ENCODE measurements at regions not wholly inside any gene's neighbourhood (a gene's known extent, or its start where the extent isn't known, plus 50 kb on each side); places are given as distances from the start of the nearest gene placed in this dataset.

DNA sequence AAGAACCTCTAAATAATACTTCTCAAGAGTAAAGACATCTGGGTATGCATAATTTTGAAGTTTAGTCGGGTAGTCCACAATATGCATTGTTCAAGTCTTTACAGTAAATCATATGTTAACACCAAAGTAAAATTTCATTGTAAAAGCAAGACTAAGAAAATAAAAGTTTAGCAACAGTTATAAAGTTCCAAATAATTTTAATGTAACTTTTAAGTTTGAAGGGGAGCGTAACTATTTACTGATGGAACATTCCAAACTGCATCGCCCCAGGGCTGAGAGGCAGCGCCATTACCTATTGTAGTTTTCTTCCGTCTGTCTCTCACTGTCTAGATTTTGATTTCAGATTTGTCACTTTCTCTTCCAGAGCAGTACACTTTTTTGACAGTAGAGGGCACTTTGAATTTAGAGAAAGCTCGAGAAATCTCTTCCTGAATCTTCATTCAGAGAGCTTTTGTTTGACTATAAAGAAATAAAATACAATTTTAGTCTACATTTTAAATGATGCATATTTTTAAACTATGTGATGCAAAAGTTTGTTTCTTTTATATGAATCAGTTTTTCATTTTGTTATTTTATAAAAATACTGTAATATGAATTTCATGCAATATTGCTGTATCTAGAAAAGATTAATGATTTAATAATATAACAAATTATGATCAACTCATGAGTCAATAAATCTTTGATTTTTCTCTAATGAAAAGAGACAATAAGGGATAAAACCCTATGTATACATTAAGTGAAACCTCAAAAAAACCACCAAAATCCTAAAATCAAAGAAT, 389.8 kb downstream of the FIGN start:
- in situ Hi-C loops (cut with HindIII; ENCODE audit: low pct_unique_long_range_greater_than_20kb, low sequenced_read_pairs): no loop called here
- peak; percentile 85 for DNase-seq (ENCODE audit: low read depth, low spot score)

DNA sequence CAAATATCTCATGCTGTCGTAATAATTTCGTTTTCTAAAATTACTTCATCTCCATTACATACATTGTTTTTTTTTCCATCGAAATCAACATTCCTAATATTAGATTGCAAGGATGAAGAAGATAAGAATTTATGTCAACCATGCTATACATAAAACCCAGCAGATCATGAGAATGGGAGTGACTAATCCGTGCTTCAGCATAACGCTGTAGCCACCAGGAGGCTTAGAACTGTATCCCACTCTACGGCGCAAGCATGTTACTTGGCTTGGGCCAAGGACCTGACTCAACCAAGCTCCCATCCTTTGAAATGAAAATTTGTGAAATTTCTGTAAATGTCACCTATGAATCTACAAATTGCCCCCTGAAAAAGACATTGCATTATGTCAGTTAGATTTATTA, 392.5 kb downstream of the FIGN start:
- in situ Hi-C loops (cut with HindIII; ENCODE audit: low pct_unique_long_range_greater_than_20kb, low sequenced_read_pairs): no loop called here
- no peak for DNase-seq (ENCODE audit: low read depth, low spot score)

DNA sequence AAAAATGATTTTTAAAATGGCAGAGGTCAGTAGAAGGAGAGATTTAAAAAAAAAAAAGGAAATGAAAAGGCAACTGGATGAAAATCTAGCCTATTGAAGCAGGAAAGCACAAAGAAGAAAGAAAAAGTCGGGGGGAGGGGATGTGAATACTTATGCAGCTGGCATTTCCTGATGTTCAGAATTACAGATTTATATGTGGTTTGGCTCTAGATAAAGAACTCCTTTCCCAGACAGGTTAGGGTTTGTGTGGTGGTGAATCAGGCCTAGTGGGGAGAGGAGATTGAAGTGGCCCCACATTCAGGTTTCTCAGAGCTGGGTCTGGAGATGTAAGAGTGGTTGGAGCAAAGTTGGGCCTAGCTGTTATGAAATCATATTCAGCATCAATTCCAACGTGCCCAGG, 394.4 kb downstream of the FIGN start:
- DNase-seq (ENCODE audit: low read depth, low spot score): no peak
- in situ Hi-C loops (cut with HindIII; ENCODE audit: low pct_unique_long_range_greater_than_20kb, low sequenced_read_pairs): no loop called here

DNA sequence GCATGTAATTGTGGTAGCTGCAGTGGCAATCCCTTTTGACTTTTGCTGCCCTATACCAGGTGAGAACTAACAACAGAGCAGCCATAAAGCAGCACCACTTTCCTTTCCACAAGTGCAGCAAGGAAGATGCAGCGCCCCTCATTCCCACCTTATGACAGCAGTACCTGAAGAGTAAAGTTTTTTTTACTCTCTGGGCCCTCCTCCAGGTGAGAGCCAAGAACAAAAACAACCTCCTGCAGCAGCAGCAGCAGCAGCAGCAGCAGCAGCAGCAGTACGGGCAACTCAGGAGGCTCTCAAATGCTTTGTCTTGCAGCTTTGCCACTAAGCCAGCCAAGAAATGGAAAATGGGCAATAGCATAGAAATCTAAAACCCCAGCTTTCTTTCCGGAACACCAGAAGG, 397.5 kb downstream of the FIGN start:
- in situ Hi-C loops (cut with HindIII; ENCODE audit: low pct_unique_long_range_greater_than_20kb, low sequenced_read_pairs): no loop called here
- no peak for DNase-seq (ENCODE audit: low read depth, low spot score)

DNA sequence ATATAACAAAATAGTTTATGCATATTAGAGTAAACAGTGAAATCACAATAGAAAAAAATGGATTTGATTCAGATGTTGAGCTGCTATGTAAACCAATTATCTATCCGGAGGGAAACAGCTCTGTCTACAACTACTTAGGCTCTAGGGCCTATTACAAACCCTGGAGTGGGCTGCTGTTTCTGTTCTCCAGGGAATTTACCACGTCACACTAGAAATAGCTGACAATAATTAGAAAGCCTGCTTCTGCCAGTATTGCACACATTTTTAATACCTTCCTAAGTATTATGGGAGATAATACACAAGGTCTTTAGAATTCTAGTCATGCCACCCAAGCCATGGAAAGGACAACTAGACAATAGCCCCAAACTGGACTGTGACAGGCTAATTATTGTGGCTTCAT, 411.1 kb downstream of the FIGN start:
- in situ Hi-C loops (cut with HindIII; ENCODE audit: low pct_unique_long_range_greater_than_20kb, low sequenced_read_pairs): no loop called here

DNA sequence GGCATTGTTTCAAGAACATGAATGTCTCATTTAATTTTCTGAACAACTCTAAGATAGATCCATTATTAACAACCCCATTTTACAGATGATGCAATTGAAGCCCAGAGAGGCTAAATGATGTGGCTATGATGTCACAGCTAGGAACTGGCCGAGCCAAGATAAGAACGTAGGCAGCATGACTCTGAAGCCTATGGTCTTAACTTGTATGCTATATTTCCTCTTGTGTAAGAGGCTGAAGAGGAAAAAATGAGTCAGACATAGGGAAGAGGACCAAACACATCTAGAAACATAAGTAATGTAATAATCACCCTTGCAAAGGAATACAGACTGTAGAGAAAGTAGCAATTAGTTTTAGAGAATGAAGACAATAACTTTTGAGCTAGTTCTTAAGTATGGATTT, 416.8 kb downstream of the FIGN start:
- no peak for DNase-seq (ENCODE audit: low read depth, low spot score)
- in situ Hi-C loops (cut with HindIII; ENCODE audit: low pct_unique_long_range_greater_than_20kb, low sequenced_read_pairs): no loop called here

More for the DNA sequence above, 411.1 kb downstream of the FIGN start:
- no peak for DNase-seq (ENCODE audit: low read depth, low spot score)

DNA sequence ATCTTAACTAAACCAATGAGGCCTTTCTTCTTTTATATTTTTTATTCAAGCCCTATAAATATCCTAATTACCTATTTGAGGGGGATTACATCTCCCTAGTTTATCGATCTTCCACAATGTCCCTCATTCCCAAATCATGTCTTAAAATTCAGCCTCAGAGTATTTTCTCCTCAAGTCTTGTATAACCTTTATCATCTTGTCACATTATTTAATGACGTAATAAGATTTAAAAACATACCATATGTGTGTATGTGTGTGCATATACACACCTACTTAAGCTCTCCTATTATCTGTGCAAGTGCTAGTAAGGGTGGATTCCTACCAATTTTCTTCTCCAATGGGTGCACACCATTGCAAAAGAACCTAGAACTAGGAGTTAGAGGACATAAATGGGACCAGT, 421.1 kb downstream of the FIGN start:
- in situ Hi-C loops (cut with HindIII; ENCODE audit: low pct_unique_long_range_greater_than_20kb, low sequenced_read_pairs): no loop called here
- DNase-seq (ENCODE audit: low read depth, low spot score): no peak

DNA sequence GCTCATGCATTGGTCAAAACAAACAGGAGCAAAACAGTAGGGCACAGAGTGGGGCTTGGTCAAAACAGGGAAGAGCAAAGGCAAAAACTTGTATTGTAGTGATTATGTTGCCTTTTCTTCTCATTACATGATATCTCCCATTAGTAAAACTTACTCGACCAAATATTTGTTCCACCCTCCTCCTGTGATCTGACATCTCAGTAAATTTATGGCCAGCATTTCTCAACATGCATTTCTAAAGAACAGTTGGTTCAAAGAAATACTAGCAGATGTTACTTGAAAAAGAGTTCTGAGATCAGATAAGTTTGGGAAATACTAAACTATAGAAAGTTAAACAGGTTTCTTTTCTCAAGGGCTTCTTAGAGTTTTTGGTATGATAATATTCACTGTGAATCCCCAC, 423.1 kb downstream of the FIGN start:
- in situ Hi-C loops (cut with HindIII; ENCODE audit: low pct_unique_long_range_greater_than_20kb, low sequenced_read_pairs): no loop called here
- no peak for DNase-seq (ENCODE audit: low read depth, low spot score)

DNA sequence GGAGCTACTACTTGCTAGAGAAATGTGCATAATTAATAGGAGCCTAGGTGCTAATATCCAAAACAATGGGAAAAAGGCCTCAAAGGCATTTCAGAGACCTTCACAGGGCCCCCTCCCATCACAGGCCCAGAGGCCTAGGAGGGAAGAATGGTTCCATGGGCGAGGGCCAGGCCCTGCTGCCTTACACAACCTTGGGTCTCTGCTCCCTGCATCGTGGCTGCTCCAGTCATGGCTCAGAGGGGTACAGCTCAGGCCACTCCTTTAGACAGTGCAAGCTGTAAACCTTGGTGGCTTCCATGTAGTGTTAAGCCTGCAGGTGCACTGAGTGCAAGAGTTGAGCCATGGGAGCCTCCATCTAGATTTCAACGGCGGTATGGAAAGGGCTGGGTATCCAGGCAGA, 429.2 kb downstream of the FIGN start:
- in situ Hi-C loops (cut with HindIII; ENCODE audit: low pct_unique_long_range_greater_than_20kb, low sequenced_read_pairs): no loop called here
- DNase-seq (ENCODE audit: low read depth, low spot score): no peak

DNA sequence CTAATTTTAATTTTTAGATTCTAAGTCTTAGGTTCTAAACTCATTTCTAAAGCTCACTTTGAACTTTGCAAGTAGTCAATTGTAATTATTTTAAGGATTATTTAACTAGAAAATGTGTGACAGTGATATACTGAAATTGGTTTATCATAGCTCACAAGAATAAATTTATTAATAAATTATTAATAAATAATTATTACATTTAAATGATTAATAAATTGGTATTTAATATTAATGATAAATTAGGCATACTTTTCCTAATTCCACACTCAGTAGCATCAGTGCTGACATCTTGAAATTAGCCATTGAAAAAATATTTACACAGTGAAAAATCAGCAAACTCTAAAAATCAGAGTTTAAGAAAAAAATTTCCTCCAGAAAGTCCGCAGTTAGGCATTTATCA, 433.7 kb downstream of the FIGN start:
- no peak for DNase-seq (ENCODE audit: low read depth, low spot score)
- in situ Hi-C loops (cut with HindIII; ENCODE audit: low pct_unique_long_range_greater_than_20kb, low sequenced_read_pairs): no loop called here

DNA sequence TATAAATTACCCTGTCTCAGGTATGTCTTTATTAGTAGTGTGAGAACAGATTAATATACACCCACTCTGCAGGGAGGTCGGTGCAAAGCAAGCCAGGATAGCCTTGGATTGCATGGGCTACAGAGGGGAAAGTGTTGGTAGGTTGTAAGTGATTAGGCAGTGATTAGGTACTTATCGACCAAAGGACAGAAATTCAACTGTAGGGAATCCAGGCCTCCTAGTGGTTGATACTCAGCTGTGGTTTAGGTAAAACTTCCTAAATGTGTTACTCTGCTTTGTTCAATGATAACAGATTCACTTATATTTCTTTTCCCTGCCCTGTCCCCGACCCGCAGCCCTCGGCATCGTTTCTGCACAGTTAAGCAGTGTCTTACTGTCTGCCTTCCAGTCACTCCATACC, 444.0 kb downstream of the FIGN start:
- DNase-seq (ENCODE audit: low read depth, low spot score): no peak
- in situ Hi-C loops (cut with HindIII; ENCODE audit: low pct_unique_long_range_greater_than_20kb, low sequenced_read_pairs): no loop called here

DNA sequence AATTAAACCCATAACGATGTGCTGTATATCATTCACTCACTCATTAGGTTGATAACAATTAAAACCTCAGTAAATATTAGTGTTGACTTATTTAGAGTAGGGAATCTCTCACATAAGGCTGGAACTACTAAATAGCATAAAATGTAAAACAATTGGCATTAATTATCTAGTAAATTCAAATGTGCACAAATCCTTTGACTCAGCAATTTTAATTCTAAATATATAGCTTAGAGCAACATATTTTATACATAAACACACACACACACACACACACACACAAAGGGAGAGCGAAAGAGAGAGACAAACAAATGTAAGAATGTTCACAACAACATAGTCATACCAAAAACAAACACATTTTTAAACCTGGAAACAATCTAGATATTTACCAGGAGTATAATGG, 443.1 kb upstream of the KCNH7 start:
- in situ Hi-C loops (cut with HindIII; ENCODE audit: low pct_unique_long_range_greater_than_20kb, low sequenced_read_pairs): no loop called here
- DNase-seq (ENCODE audit: low read depth, low spot score): no peak

DNA sequence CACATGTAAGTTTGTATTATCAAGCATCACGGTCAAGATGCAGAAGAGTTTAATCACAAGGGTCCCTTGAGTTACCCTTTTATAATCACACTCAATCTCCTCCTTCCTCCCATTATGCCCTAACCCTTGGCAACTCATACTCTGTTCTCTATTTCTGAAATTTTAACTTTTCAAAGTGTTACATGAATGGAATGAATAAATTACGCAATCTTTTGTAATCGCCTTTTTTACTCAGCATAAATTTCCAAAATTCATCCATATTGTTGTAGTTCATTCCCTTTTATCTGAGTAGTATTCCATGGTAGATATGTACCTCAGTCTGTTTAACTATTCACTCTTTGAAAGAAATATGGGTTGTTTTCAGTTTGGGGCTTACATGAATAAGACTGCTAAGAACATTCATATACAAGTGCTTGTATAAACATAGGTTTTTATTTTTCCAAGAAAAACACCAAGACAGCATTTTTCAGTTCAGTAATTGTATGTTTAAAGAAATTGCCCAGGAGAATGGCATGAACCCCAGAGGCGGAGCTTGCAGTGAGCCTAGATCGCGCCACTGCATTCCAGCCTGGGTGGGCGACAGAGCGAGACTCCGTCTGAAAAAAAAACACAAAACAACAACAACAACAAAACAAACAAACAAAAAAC, 430.9 kb upstream of the KCNH7 start:
- no peak for DNase-seq (ENCODE audit: low read depth, low spot score)
- in situ Hi-C loops (cut with HindIII; ENCODE audit: low pct_unique_long_range_greater_than_20kb, low sequenced_read_pairs): no loop called here

DNA sequence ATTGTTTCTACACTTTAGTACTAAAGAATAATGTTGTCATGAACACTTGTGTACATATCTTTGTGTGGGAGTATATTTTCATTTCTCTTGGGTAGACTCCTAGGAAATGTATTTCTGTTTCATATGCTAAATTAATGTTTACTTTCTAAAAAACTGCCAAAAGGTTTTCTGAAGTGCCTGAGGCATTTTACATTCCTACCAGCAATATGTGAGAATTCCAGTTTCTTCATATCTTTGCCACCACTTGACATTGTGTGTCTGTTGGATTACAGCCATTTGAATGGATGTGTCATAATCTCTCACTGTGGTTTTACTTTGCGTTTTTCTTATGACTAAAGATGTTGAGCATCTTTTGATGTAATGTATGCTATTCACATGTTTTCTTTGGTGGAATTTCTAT, 428.2 kb upstream of the KCNH7 start:
- in situ Hi-C loops (cut with HindIII; ENCODE audit: low pct_unique_long_range_greater_than_20kb, low sequenced_read_pairs): no loop called here
- peak; percentile 7 for DNase-seq (ENCODE audit: low read depth, low spot score)

DNA sequence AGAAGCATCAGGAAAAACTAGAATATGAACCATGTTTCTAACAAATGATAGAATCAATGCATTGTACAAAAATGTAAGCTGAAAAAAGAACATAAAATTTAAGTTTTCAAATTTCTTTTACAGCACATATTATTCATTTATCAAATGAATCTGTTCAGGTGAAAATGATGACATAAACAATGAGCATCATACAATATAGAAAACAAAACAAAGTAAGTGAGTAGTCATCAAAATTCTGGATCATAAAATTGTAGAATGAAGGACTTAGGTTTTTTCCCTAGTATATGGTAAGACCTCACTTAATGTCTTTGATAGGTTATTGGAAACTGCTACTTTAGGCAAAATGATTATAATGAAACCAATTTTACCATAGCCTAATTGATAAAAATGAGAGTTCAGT, 427.0 kb upstream of the KCNH7 start:
- DNase-seq (ENCODE audit: low read depth, low spot score): no peak
- in situ Hi-C loops (cut with HindIII; ENCODE audit: low pct_unique_long_range_greater_than_20kb, low sequenced_read_pairs): no loop called here

DNA sequence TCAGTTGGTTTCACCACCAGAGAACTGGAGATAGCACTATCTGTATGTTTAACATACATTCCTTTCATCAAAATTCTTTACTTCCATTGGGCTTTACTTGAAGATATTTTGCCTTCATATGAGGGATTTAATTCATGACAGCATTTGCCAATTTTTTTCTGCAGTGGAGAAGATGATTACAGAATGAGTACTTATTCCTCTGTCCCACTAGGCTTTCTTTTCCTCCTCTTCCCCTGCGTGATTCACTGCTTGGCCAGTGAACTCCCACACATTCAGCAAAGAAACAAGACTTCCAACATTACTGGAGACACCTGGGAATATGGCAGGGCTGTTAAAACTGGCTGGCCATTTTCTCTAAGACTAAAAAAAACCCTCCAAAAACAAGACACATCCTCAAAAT, 425.8 kb upstream of the KCNH7 start:
- no peak for DNase-seq (ENCODE audit: low read depth, low spot score)

DNA sequence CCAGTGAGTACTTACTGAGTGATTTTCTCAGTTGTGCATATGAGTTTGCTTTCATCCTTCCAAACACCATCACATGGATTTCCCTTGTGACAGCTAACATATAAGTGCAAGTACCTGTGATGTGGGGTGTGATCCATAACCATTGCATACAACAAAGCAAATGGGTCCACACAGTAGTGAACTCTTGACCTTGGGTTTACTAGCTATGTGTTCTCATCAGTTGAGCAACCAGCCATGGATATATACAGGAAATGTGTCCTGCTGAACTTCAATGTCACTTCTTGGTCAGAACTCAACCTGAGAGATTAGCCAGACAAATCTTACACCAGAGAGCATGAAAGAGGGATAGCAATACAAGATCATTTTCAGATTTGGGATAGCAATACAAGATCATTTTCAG, 420.9 kb upstream of the KCNH7 start:
- DNase-seq (ENCODE audit: low read depth, low spot score): no peak
- in situ Hi-C loops (cut with HindIII; ENCODE audit: low pct_unique_long_range_greater_than_20kb, low sequenced_read_pairs): no loop called here

More for the DNA sequence above, 425.8 kb upstream of the KCNH7 start:
- in situ Hi-C loops (cut with HindIII; ENCODE audit: low pct_unique_long_range_greater_than_20kb, low sequenced_read_pairs): no loop called here

DNA sequence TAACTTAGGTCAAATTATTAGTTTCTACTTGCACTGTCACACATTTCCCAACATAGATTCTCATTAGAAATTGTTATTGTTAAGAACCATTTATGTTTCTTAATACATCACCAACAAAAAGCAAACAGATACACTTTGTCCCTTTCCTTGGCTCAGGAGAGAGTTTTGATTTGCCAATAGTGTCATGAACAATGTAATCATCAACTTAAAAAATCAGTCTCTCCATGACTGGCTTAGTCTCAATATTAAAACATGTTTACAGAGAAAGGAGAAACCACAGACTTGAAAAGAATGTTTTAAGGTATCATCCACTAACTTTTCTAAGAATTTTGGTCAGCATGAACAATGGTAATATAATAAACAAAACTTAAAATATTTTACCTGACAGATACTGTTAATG, 416.5 kb upstream of the KCNH7 start:
- no peak for DNase-seq (ENCODE audit: low read depth, low spot score)
- in situ Hi-C loops (cut with HindIII; ENCODE audit: low pct_unique_long_range_greater_than_20kb, low sequenced_read_pairs): no loop called here

DNA sequence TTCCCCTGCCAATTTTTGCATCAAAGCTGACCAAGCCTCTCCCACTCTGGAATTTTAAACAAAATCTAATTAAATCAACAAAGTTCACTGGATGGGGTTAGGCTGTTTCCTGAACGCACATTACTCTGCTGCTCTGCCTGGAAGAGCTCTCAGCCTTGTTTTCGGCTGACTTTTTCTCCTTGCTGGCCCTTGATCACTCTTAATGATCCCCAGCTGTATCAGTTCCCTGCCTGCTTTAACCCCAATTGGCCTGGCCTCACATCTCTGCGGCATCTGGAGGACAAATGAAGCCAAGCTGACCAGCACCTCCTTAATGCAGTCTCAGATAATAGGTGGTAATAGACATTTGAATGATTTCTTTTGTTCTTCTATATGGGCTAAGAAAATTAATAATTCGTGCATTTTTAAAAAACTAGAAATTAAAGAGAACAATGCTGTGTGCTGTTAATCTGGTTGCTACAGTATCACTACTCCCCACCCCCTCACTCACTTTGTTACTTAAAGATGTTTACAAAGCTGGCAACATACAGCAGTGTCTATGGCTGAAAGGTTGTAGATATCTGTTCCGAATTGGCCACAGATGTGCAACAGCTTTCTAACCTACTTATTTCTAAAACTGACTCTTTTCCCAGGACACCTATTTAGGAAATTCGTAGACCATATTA, 415.2 kb upstream of the KCNH7 start:
- in situ Hi-C loops (cut with HindIII; ENCODE audit: low pct_unique_long_range_greater_than_20kb, low sequenced_read_pairs): no loop called here
- DNase-seq (ENCODE audit: low read depth, low spot score): no peak

Data from SK-MEL-5 (cell line).